SK-N-SH treated with all-trans-retinoic acid at 6 μM for 48 hours (cell line): ENCODE measurements at regions not wholly inside any gene's neighbourhood (a gene's known extent, or its start where the extent isn't known, plus 50 kb on each side); places are given as distances from the start of the nearest gene placed in this dataset.

Experiments used
- PATZ1 ChIP-seq: fragments of 250-450 bp; sonication (Bioruptor Pico); IDR thresholded peaks from 2 replicates; pipeline ENCODE4 v1.8.0; 2020; ENCODE audit warnings: mild to moderate bottlenecking, moderate library complexity, borderline replicate concordance
- ZNF8 ChIP-seq: fragments of 450-650 bp; formaldehyde crosslinking; IDR thresholded peaks from 2 replicates; pipeline ENCODE4 v1.5.0; 2020; ENCODE audit warnings: mild to moderate bottlenecking, moderate library complexity
- TF ChIP-seq, protein P1 (sequence below): fragments of 250-450 bp; sonication (Bioruptor Pico); IDR thresholded peaks from 2 replicates; pipeline ENCODE4 v1.8.0; 2021; ENCODE audit warnings: low read depth, mild to moderate bottlenecking, moderate library complexity, borderline replicate concordance

DNA sequence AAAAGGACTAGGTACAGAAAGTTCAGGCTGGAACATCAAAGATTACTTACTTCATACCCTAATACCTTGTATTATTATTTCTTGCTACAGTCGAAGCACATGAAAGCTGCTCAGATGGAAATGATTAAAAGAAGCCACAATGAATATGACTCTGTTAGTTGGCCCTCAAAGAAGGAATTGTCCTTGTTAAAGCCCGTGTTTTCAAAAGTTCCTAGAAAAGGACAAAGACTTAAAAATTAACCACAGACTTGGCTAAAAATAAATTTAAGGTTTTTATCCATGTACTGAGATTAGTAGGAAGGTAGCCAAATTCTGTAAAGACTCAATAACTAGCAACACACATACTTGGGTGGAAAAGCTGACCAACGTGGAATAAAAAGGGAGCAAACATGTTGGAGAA lies 251.0 kb upstream of the RARB start:
- TF ChIP-seq PATZ1: no peak
- TF ChIP-seq ZNF8 (CRISPR knock-in tag): no peak
- TF ChIP-seq, protein P1, sequence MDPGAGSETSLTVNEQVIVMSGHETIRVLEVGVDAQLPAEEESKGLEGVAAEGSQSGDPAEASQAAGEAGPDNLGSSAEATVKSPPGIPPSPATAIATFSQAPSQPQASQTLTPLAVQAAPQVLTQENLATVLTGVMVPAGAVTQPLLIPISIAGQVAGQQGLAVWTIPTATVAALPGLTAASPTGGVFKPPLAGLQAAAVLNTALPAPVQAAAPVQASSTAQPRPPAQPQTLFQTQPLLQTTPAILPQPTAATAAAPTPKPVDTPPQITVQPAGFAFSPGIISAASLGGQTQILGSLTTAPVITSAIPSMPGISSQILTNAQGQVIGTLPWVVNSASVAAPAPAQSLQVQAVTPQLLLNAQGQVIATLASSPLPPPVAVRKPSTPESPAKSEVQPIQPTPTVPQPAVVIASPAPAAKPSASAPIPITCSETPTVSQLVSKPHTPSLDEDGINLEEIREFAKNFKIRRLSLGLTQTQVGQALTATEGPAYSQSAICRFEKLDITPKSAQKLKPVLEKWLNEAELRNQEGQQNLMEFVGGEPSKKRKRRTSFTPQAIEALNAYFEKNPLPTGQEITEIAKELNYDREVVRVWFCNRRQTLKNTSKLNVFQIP: no peak
